ENCODE measurements at regions not wholly inside any gene's neighbourhood (a gene's known extent, or its start where the extent isn't known, plus 50 kb on each side); places are given as distances from the start of the nearest gene placed in this dataset.

GRCh38 chr14:40393143-40393542 is 960.9 kb upstream of the FBXO33 start:
- H3K36me3 ChIP-seq = no peaks in the 10 kb centered on the region
- intact Hi-C loops (cut with DNase I) = no loop called here
- ATAC-seq = no peak
- no peaks in the 10 kb centered on the region for H3K27me3 ChIP-seq
- H3K4me1 ChIP-seq = no peaks in the 10 kb centered on the region
- TF ChIP-seq CTCF (IDR thresholded peaks at IDR 0.05) (no peak), POLR2A (IDR thresholded peaks at IDR 0.05) (no peak)
- no peak for DNase-seq
- H3K4me3 ChIP-seq = no peak overlapping the region
- H3K9me3 ChIP-seq = no peaks in the 10 kb centered on the region
- H3K27ac ChIP-seq = no peak overlapping the region

GRCh38 chr14:40386433-40386832 is 954.2 kb upstream of the FBXO33 start:
- Histone ChIP-seq H3K4me1 (no peaks in the 10 kb centered on the region), H3K4me3 (no peak overlapping the region), H3K27me3 (no peaks in the 10 kb centered on the region), H3K27ac (no peak overlapping the region), H3K9me3 (no peaks in the 10 kb centered on the region), H3K36me3 (no peaks in the 10 kb centered on the region)
- no peak for TF ChIP-seq POLR2A (IDR thresholded peaks at IDR 0.05)
- no peak for TF ChIP-seq CTCF (IDR thresholded peaks at IDR 0.05)
- ATAC-seq = no peak
- DNase-seq = no peak
- intact Hi-C loops (cut with DNase I) = no loop called here
- 76 to 100% (median 85%) methylated on average over 1 of the region's 1 CpG for whole genome bisulfite sequencing, 4 donors

- no peak overlapping the region for H3K27ac ChIP-seq
- H3K4me3 ChIP-seq = no peak overlapping the region
- intact Hi-C loops (cut with DNase I) = no loop called here
- DNase-seq (no peak), ATAC-seq (no peak)
- no peaks in the 10 kb centered on the region for H3K27me3 ChIP-seq
- peaks cover 0 to 2% (median 0%) of the 10 kb centered on the region in 12 donors for H3K9me3 ChIP-seq
- no peaks in the 10 kb centered on the region for H3K36me3 ChIP-seq
- TF ChIP-seq CTCF (IDR thresholded peaks at IDR 0.05) (no peak), POLR2A (IDR thresholded peaks at IDR 0.05) (no peak)
- WGBS, 4 donors = 94 to 96% (median 95%) methylated on average over 10 of the region's 10 CpGs
- no peaks in the 10 kb centered on the region for H3K4me1 ChIP-seq
These were observed 942.0 kb upstream of the FBXO33 start for GRCh38 chr14:40374221-40374620.

GRCh38 chr14:40371011-40371410 is 938.8 kb upstream of the FBXO33 start:
- Histone ChIP-seq H3K9me3 (no peaks in the 10 kb centered on the region), H3K27ac (no peak overlapping the region), H3K27me3 (no peaks in the 10 kb centered on the region), H3K4me1 (no peaks in the 10 kb centered on the region), H3K36me3 (no peaks in the 10 kb centered on the region), H3K4me3 (no peak overlapping the region)
- intact Hi-C loops (cut with DNase I) = no loop called here
- no peak for ATAC-seq
- TF ChIP-seq POLR2A (IDR thresholded peaks at IDR 0.05) (no peak), CTCF (IDR thresholded peaks at IDR 0.05) (no peak)
- no peak for DNase-seq
- WGBS, 4 donors = 41 to 48% (median 43%) methylated on average over 2 of the region's 2 CpGs
